Activated CD8-positive, alpha-beta memory T cell treated with anti-CD3 and anti-CD28 coated beads for 4 hours (primary cell): ENCODE measurements at regions not wholly inside any gene's neighbourhood (a gene's known extent, or its start where the extent isn't known, plus 50 kb on each side); places are given as distances from the start of the nearest gene placed in this dataset.

Experiments
- DNase-seq, 2 donors: peaks; one replicate each; pipeline ENCODE4 v3.0.0-alpha.2; 2020; ENCODE audit warnings: low read depth in 2 of 2

- DNase-seq: no peak
Observed at GRCh38 chr5:135139381-135140134, 105.5 kb upstream of the PITX1 start.

GRCh38 chr5:135138116-135138850, 104.3 kb upstream of the PITX1 start:
- no peak for DNase-seq

- DNase-seq: no peak
Observed at GRCh38 chr5:135137146-135137915, 103.3 kb upstream of the PITX1 start.

- DNase-seq: no peak
Observed at GRCh38 chr5:135136546-135136945, 102.5 kb upstream of the PITX1 start.

- no peak for DNase-seq
Observed at GRCh38 chr5:135135530-135136226, 101.7 kb upstream of the PITX1 start.

- no peak for DNase-seq
Observed at GRCh38 chr5:135134691-135135381, 100.8 kb upstream of the PITX1 start.

GRCh38 chr5:135133698-135134515, 99.9 kb upstream of the PITX1 start:
- DNase-seq: no peak

- no peak for DNase-seq
Observed at GRCh38 chr5:135133181-135133580, 99.2 kb upstream of the PITX1 start.

GRCh38 chr5:135131801-135132680, 98.0 kb upstream of the PITX1 start:
- no peak for DNase-seq

- no peak for DNase-seq
Observed at GRCh38 chr5:135130261-135131215, 96.5 kb upstream of the PITX1 start.

- DNase-seq: no peak
Observed at GRCh38 chr5:135129307-135129706, 95.3 kb upstream of the PITX1 start.

- no peak for DNase-seq
Observed at GRCh38 chr5:135128361-135128760, 94.3 kb upstream of the PITX1 start.

- DNase-seq: no peak
Observed at GRCh38 chr5:135127439-135128240, 93.6 kb upstream of the PITX1 start.

GRCh38 chr5:135126688-135127438, 92.8 kb upstream of the PITX1 start:
- no peak for DNase-seq

GRCh38 chr5:135124724-135125123, 90.7 kb upstream of the PITX1 start:
- DNase-seq: no peak

GRCh38 chr5:135124128-135124527, 90.1 kb upstream of the PITX1 start:
- DNase-seq: no peak

- DNase-seq: no peak
Observed at GRCh38 chr5:135122797-135123196, 88.8 kb upstream of the PITX1 start.
